Body of pancreas (tissue), 4 donors: ENCODE measurements at regions not wholly inside any gene's neighbourhood (a gene's known extent, or its start where the extent isn't known, plus 50 kb on each side); places are given as distances from the start of the nearest gene placed in this dataset.

Experiments
- CTCF ChIP-seq, 7 experiments: fragments of 450-650 bp in 4 of 7; fragments of 200-600 bp in 3 of 7; sonication (generic) in 3 of 7; IDR thresholded peaks; one replicate each; pipeline ENCODE4 v1.5.1; 2016 to 2019; ENCODE audit warnings: antibody characterized with exemption in 7 of 7
- POLR2A ChIP-seq, 3 donors: fragments of 450-650 bp; IDR thresholded peaks; one replicate each; pipeline ENCODE4 v1.6.1; 2016; ENCODE audit warnings: antibody characterized with exemption in 3 of 3, mild to moderate bottlenecking in 2 of 3

- no peak for TF ChIP-seq CTCF (IDR thresholded peaks at IDR 0.05)
- TF ChIP-seq POLR2A (IDR thresholded peaks at IDR 0.05), result no peak
These were observed 295.5 kb downstream of the RMST start for GRCh38 chr12:97758194-97758501.
